Activated naive CD8-positive, alpha-beta T cell treated with anti-CD3 and anti-CD28 coated beads, Interleukin-2, amount 50 U/mL, for 24 hours (primary cell): ENCODE measurements at regions not wholly inside any gene's neighbourhood (a gene's known extent, or its start where the extent isn't known, plus 50 kb on each side); places are given as distances from the start of the nearest gene placed in this dataset.

ENCODE experiments used
- ATAC-seq: fragments of 150-1000 bp; cut with Tn5 transposase; one replicate; pipeline ENCODE4 v1.10.0; 2021
- DNase-seq: peaks from one replicate; pipeline ENCODE4 v3.0.0; 2021
- H3K27ac Mint-ChIP-seq: one replicate; pipeline ENCODE4 v1.8.0; 2021; ENCODE audit warnings: mild to moderate bottlenecking, mixed read lengths
- H3K27me3 Mint-ChIP-seq: one replicate; pipeline ENCODE4 v1.8.0; 2021; ENCODE audit warnings: mixed read lengths
- H3K36me3 Mint-ChIP-seq: one replicate; pipeline ENCODE4 v1.8.0; 2021; ENCODE audit warnings: low read depth, mixed read lengths
- H3K4me1 Mint-ChIP-seq: one replicate; pipeline ENCODE4 v1.8.0; 2021; ENCODE audit warnings: mixed read lengths
- H3K4me3 Mint-ChIP-seq: one replicate; pipeline ENCODE4 v1.8.0; 2021; ENCODE audit warnings: mild to moderate bottlenecking, moderate library complexity, mixed read lengths
- H3K9me3 Mint-ChIP-seq: one replicate; pipeline ENCODE4 v1.8.0; 2021; ENCODE audit warnings: mixed read lengths

DNA sequence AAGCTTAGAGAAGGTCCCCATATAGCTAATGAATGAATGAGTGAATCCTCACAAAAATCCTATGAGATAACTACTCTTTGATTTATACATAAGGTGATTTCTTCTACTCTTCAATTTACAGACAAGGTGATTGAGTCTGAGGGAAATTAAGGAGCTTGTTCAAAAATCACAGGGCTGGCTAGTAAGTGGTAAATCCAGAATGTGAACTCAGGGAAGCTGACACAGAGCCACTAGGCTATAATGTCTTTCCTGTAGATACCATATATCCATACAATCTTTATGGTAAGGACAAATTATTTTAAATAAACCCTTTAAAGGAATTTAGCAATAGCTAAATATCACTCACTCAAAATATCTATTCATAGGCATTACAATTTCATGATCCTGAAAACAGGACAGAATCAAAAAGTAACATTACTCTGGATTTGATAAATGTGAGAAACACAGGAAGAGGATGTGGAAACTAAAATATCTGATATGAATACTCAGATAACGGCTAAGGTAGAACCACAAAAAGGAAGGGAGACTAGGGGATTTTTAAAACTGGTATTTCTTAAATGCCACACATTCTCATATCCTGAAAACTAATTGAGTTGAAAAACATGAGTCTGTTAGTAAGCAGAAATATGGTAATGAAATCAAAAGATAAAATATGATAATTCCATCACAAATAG, 108.2 kb downstream of the NBPF12 start:
- DNase-seq (no peak), ATAC-seq (peak; percentile 69)
- Mint-ChIP-seq H3K9me3 (peaks cover 7% of the 10 kb centered on the region), H3K27me3 (peaks cover 3% of the 10 kb centered on the region), H3K36me3 (no peaks in the 10 kb centered on the region), H3K27ac (peak overlapping the region; percentile 62), H3K4me3 (peak overlapping the region; percentile 51), H3K4me1 (peaks cover 37% of the 10 kb centered on the region)
